Colonic mucosa (tissue), 4 donors: ENCODE measurements at regions not wholly inside any gene's neighbourhood (a gene's known extent, or its start where the extent isn't known, plus 50 kb on each side); places are given as distances from the start of the nearest gene placed in this dataset.

ENCODE experiments used
- DNase-seq: peaks from one replicate; pipeline ENCODE4 v3.0.0-alpha.2; 2020
- H3K27ac ChIP-seq: fragments of 200-600 bp; one replicate; pipeline ENCODE4 v1.8.0; 2021
- H3K27me3 ChIP-seq: fragments of 200-600 bp; one replicate; pipeline ENCODE4 v1.8.0; 2021
- H3K36me3 ChIP-seq: fragments of 200-600 bp; one replicate; pipeline ENCODE4 v1.8.0; 2021
- H3K4me1 ChIP-seq: fragments of 200-600 bp; one replicate; pipeline ENCODE4 v1.8.0; 2021; ENCODE audit warnings: mild to moderate bottlenecking
- H3K4me3 ChIP-seq: fragments of 200-600 bp; one replicate; pipeline ENCODE4 v1.8.0; 2021
- H3K9ac ChIP-seq, 2 donors: one replicate each; pipeline ENCODE4 v1.7.0; 2013; ENCODE audit warnings: control low read depth in 2 of 2, low read depth in 2 of 2, low read length in 2 of 2
- H3K9me3 ChIP-seq: fragments of 200-600 bp; one replicate; pipeline ENCODE4 v1.8.0; 2021
- intact Hi-C: fragments of 100-400 bp; cut with DNase I; formaldehyde crosslinking; loops from one replicate; pipeline ENCODE4 v1.14.1; 2022
- TF ChIP-seq, protein P1 (sequence below): fragments of 200-600 bp; IDR thresholded peaks from one replicate; pipeline ENCODE4 v1.8.0; 2022; ENCODE audit warnings: antibody characterized with exemption, mild to moderate bottlenecking
- donor health status: healthy.
- donor health status: DM: no; HTN: no; CAD: no.
- donor health status: DM: no; HTN: no; CAD: no.

DNA sequence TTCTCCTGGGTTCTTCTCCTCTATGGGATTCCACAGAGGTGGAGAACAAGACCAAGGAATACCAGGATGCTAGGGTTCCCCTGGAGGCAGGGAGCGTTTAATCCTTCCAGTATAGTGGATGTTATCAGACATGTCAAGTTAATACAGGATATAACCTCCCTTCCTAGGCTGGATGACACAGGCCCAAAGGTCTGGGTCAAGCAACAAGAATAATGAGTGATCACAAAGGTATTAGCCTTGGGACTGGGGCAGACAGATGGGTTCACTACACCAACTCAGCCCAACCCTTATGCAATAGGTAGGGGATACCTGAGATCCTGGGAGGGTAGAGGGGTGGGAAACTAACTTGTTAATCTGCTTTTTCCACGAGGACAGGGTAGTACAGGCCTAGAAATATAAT is 690.3 kb downstream of the HTR1B start:
- TF ChIP-seq, protein P1, sequence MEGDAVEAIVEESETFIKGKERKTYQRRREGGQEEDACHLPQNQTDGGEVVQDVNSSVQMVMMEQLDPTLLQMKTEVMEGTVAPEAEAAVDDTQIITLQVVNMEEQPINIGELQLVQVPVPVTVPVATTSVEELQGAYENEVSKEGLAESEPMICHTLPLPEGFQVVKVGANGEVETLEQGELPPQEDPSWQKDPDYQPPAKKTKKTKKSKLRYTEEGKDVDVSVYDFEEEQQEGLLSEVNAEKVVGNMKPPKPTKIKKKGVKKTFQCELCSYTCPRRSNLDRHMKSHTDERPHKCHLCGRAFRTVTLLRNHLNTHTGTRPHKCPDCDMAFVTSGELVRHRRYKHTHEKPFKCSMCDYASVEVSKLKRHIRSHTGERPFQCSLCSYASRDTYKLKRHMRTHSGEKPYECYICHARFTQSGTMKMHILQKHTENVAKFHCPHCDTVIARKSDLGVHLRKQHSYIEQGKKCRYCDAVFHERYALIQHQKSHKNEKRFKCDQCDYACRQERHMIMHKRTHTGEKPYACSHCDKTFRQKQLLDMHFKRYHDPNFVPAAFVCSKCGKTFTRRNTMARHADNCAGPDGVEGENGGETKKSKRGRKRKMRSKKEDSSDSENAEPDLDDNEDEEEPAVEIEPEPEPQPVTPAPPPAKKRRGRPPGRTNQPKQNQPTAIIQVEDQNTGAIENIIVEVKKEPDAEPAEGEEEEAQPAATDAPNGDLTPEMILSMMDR: no peak
- no peak for DNase-seq
- Histone ChIP-seq H3K9me3 (no peaks in the 10 kb centered on the region), H3K27ac (no peak overlapping the region), H3K4me3 (no peak overlapping the region), H3K27me3 (no peaks in the 10 kb centered on the region), H3K9ac (no peak overlapping the region), H3K36me3 (no peaks in the 10 kb centered on the region), H3K4me1 (no peaks in the 10 kb centered on the region)
- intact Hi-C loops: no loop called here

DNA sequence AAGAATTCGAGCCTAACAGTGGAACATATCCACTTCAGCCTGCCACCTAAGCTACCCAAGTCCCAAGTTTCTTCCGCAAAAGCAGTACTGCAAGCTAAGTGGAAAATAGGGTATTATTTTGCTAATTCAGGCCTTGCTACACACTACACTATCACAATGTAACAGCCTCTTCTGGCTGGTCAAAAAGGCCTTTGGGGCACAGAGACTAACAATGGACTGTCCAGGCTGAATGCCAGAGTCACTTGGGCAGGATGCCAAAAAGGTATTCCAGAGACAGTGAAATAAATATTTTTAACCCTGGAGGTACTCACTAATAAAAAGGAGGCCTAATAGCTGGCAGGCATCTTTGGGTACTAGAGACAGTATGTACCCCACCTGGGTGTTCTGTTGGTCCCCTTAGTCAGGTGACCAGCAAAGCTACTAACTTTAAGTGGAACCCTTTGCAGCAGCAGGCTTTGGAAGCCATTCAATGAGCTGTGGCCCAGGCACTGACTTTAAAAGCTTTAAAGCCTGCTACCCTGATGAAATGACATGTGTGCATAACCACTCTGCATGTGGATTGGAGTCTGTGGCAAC is 692.1 kb downstream of the HTR1B start:
- no peak for DNase-seq
- TF ChIP-seq, protein P1: no peak
- intact Hi-C loops: no loop called here
- Histone ChIP-seq H3K4me3 (no peak overlapping the region), H3K4me1 (no peaks in the 10 kb centered on the region), H3K9me3 (no peaks in the 10 kb centered on the region), H3K27ac (no peak overlapping the region), H3K9ac (no peak overlapping the region), H3K36me3 (no peaks in the 10 kb centered on the region), H3K27me3 (no peaks in the 10 kb centered on the region)

DNA sequence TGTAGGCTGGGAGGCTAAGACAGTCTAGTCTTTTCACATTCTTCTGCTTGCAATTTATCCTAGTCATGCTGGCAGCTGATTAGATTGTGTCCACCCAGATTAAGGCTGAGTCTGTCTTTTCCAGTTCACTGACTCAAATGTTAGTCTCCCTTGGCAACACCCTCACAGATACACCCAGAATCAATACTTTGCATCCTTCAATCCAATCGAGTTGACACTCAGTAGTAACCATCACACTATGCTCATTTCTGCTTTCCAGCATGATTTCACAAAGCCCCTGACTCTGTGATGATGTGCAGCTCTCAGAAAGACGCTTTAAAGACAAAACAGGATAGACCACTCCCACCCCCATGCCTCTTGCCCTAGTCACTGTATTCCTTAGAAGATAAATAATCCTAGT is 693.0 kb downstream of the HTR1B start:
- DNase-seq: no peak
- intact Hi-C loops: no loop called here
- no peaks in the 10 kb centered on the region for H3K27me3 ChIP-seq
- H3K9me3 ChIP-seq: no peaks in the 10 kb centered on the region
- H3K36me3 ChIP-seq: no peaks in the 10 kb centered on the region
- H3K9ac ChIP-seq: no peak overlapping the region
- no peak overlapping the region for H3K27ac ChIP-seq
- H3K4me3 ChIP-seq: no peak overlapping the region
- H3K4me1 ChIP-seq: no peaks in the 10 kb centered on the region
- TF ChIP-seq, protein P1: no peak

DNA sequence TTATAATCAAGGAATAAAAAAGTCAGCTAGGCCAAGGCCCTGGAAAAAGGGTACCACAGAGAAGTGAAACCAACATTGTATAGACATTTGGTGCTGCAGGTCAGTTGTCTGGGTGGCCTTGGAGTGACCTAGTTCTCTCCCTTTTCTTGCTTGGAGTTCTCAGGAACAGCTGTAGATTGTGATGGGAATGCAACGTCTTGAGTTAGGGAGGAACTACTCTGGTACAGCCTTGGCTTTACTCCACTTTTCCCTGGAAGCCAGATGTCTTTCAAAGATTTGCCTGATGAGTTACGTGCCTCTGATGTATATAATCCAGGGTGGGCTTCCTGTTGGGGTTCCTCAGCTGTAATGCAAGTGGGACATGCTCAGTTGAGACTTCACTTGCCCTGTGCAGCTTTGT is 694.7 kb downstream of the HTR1B start:
- TF ChIP-seq, protein P1: no peak
- Histone ChIP-seq H3K9ac (no peak overlapping the region), H3K36me3 (no peaks in the 10 kb centered on the region), H3K27ac (no peak overlapping the region), H3K4me3 (no peak overlapping the region), H3K4me1 (no peaks in the 10 kb centered on the region), H3K27me3 (no peaks in the 10 kb centered on the region), H3K9me3 (no peaks in the 10 kb centered on the region)
- intact Hi-C loops: no loop called here
- no peak for DNase-seq

DNA sequence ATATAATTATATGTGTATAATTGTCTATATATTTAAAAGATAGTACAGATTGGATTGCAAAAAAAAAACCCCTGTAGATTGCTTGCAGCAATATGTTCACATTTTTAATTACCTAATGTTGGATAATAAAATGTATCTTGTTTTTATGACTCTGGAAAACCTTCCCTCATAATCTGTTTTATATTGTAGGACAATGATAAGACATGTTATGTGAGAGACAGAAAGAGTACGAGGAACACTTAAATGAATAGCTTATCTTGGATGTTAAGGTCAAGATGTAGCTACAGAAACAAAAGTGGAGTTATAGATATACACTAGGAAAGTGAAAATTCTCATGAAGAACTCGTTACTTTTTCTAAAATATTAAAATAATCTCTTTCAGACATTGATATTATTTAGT is 691.6 kb upstream of the IMPG1 start:
- TF ChIP-seq, protein P1: no peak
- Histone ChIP-seq H3K27me3 (no peaks in the 10 kb centered on the region), H3K9ac (no peak overlapping the region), H3K4me3 (no peak overlapping the region), H3K9me3 (no peaks in the 10 kb centered on the region), H3K27ac (no peak overlapping the region), H3K4me1 (no peaks in the 10 kb centered on the region), H3K36me3 (no peaks in the 10 kb centered on the region)
- intact Hi-C loops: no loop called here
- DNase-seq: no peak
